GM23248 (cell line): ENCODE measurements at regions not wholly inside any gene's neighbourhood (a gene's known extent, or its start where the extent isn't known, plus 50 kb on each side); places are given as distances from the start of the nearest gene placed in this dataset.

Experiments used
- DNase-seq: peaks from one replicate; pipeline ENCODE4 v3.0.0-alpha.2; 2015
- H2AFZ ChIP-seq: fragments of 200-600 bp; sonication (generic); 2 replicates; pipeline ENCODE4 v1.6.1; 2016; ENCODE audit warnings: antibody characterized with exemption
- H3F3A ChIP-seq: fragments of 200-600 bp; sonication (generic); 2 replicates; pipeline ENCODE4 v1.6.1; 2016; ENCODE audit warnings: mild to moderate bottlenecking, antibody characterized with exemption, mixed run types; ENCODE audit not compliant: insufficient read depth
- H3K27ac ChIP-seq: fragments of 200-600 bp; sonication (generic); 2 replicates; pipeline ENCODE4 v1.5.1; 2016; ENCODE audit warnings: mild to moderate bottlenecking
- H3K27me3 ChIP-seq: fragments of 200-600 bp; sonication (generic); replicated peaks from 2 replicates; pipeline ENCODE4 v1.6.1; 2016; ENCODE audit warnings: mild to moderate bottlenecking; ENCODE audit not compliant: insufficient read depth
- H3K36me3 ChIP-seq: fragments of 200-600 bp; sonication (generic); 2 replicates; pipeline ENCODE4 v1.6.1; 2016; ENCODE audit warnings: low read depth, mild to moderate bottlenecking
- H3K4me1 ChIP-seq: fragments of 200-600 bp; sonication (generic); 2 replicates; pipeline ENCODE4 v1.6.1; 2016; ENCODE audit warnings: mild to moderate bottlenecking; ENCODE audit not compliant: insufficient read depth
- H3K4me2 ChIP-seq: fragments of 200-600 bp; sonication (generic); one replicate; pipeline ENCODE4 v1.6.1; 2016; ENCODE audit warnings: mild to moderate bottlenecking; ENCODE audit not compliant: unreplicated experiment
- H3K4me3 ChIP-seq: fragments of 200-600 bp; sonication (generic); 2 replicates; pipeline ENCODE4 v1.5.1; 2016; ENCODE audit warnings: mild to moderate bottlenecking
- H3K79me2 ChIP-seq: fragments of 200-600 bp; sonication (generic); 2 replicates; pipeline ENCODE4 v1.6.1; 2016; ENCODE audit warnings: mild to moderate bottlenecking; ENCODE audit not compliant: insufficient read depth
- H3K9ac ChIP-seq: fragments of 200-600 bp; sonication (generic); 2 replicates; pipeline ENCODE4 v1.6.1; 2016; ENCODE audit warnings: mild to moderate bottlenecking
- H3K9me2 ChIP-seq: fragments of 200-600 bp; sonication (generic); 2 replicates; pipeline ENCODE4 v1.6.1; 2016; ENCODE audit warnings: mixed run types, mild to moderate bottlenecking, moderate library complexity; ENCODE audit not compliant: insufficient read depth
- H3K9me3 ChIP-seq: fragments of 200-600 bp; sonication (generic); one replicate; pipeline ENCODE4 v1.6.1; 2017; ENCODE audit warnings: low read depth
- H4K20me1 ChIP-seq: fragments of 200-600 bp; sonication (generic); 2 replicates; pipeline ENCODE4 v1.6.0; 2016; ENCODE audit not compliant: insufficient read depth
- EZH2 ChIP-seq: fragments of 200-600 bp; sonication (generic); IDR thresholded peaks from 2 replicates; pipeline ENCODE4 v1.6.1; 2018; ENCODE audit warnings: antibody characterized with exemption, mild to moderate bottlenecking; ENCODE audit not compliant: insufficient read depth, poor library complexity, severe bottlenecking
- EZH2phosphoT487 ChIP-seq: fragments of 200-600 bp; sonication (generic); IDR thresholded peaks from 2 replicates; pipeline ENCODE4 v1.6.1; 2018; ENCODE audit warnings: antibody characterized with exemption, moderate library complexity, mild to moderate bottlenecking, low read depth; ENCODE audit not compliant: insufficient read depth
- WGBS, 2 experiments: methylation state at CpG; one replicate each; pipeline ENCODE4 v1.1.6; 2015 to 2017; ENCODE audit warnings: low lambda C conversion rate in 2 of 2, low coverage in 1 of 2; ENCODE audit errors: missing lambda C conversion rate in 2 of 2; 5-methylcytosine and 5-hydroxymethylcytosine counted together
- in situ Hi-C: fragments of 300-500 bp; cut with MboI; formaldehyde crosslinking; loops from 2 replicates; pipeline ENCODE4 v1.15.0; 2020

DNA sequence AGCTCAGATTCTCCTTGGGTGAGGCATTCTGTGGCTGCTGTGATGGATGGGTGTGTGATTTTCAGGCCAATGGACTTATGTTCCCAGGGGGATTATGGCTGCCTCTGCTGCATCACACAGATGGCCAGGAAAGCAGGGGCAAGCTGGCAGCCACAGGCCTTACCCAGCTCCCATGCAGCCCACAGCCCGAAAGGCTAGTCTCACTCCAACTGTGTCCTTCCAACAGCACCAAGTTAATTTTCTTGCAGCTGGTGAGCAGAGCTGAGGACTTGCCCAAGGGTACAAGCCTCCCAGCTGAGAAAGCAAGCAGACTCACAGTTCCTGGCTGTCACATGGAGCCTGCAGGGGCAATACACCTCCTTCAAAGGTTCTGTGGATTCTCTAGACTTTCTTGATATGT, 155.2 kb upstream of the KHDRBS2 start:
- no peaks in the 10 kb centered on the region for H3K4me1 ChIP-seq
- H3F3A ChIP-seq, result no peaks in the 10 kb centered on the region
- H3K36me3 ChIP-seq, result no peaks in the 10 kb centered on the region
- no peak overlapping the region for H2AFZ ChIP-seq
- no peak for TF ChIP-seq EZH2phosphoT487
- no peak for TF ChIP-seq EZH2
- H3K27ac ChIP-seq, result no peak overlapping the region
- no peak overlapping the region for H3K9ac ChIP-seq
- no peaks in the 10 kb centered on the region for H3K9me3 ChIP-seq
- WGBS, 2 experiments, result 0 to 9% methylated on average over 1 of the region's 1 CpG
- no peak overlapping the region for H3K4me2 ChIP-seq
- no peaks in the 10 kb centered on the region for H3K27me3 ChIP-seq
- no peak for DNase-seq
- H3K79me2 ChIP-seq, result no peaks in the 10 kb centered on the region
- no peaks in the 10 kb centered on the region for H3K9me2 ChIP-seq
- no peak overlapping the region for H3K4me3 ChIP-seq
- H4K20me1 ChIP-seq, result no peaks in the 10 kb centered on the region; the same call in 1 of the 2 replicates
- in situ Hi-C loops, result no loop called here

DNA sequence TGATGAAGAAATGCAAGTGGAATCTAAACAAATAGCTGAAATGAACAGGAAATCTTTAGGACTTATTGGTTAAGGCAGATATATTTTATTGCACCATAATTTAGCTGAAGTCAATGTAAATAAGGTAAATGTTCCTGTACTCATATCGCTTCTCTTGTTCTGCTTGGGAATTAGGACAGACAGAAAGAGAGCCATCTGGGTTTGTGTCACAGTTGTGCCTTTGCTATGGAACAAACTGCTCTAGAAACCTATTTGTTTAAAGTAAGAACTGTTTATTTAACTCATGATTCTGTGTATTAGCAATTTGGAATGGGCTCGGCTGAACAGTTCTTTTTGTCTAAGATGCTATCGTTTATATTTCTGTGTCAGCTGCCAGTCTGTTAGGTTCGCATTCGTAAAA, 143.8 kb upstream of the KHDRBS2 start:
- 47 to 52% methylated on average over 5 of the region's 5 CpGs for WGBS, 2 experiments
- H4K20me1 ChIP-seq, result no peaks in the 10 kb centered on the region
- no peaks in the 10 kb centered on the region for H3K79me2 ChIP-seq
- no peaks in the 10 kb centered on the region for H3K27me3 ChIP-seq
- H3K27ac ChIP-seq, result no peak overlapping the region
- no peak for DNase-seq
- no peak overlapping the region for H2AFZ ChIP-seq
- H3F3A ChIP-seq, result no peaks in the 10 kb centered on the region
- H3K36me3 ChIP-seq, result no peaks in the 10 kb centered on the region
- no peak overlapping the region for H3K4me3 ChIP-seq
- TF ChIP-seq EZH2, result no peak
- no peak for TF ChIP-seq EZH2phosphoT487
- H3K4me2 ChIP-seq, result no peak overlapping the region
- H3K9me2 ChIP-seq, result no peaks in the 10 kb centered on the region
- no peaks in the 10 kb centered on the region for H3K4me1 ChIP-seq
- no peaks in the 10 kb centered on the region for H3K9me3 ChIP-seq
- H3K9ac ChIP-seq, result no peak overlapping the region
- in situ Hi-C loops, result no loop called here

DNA sequence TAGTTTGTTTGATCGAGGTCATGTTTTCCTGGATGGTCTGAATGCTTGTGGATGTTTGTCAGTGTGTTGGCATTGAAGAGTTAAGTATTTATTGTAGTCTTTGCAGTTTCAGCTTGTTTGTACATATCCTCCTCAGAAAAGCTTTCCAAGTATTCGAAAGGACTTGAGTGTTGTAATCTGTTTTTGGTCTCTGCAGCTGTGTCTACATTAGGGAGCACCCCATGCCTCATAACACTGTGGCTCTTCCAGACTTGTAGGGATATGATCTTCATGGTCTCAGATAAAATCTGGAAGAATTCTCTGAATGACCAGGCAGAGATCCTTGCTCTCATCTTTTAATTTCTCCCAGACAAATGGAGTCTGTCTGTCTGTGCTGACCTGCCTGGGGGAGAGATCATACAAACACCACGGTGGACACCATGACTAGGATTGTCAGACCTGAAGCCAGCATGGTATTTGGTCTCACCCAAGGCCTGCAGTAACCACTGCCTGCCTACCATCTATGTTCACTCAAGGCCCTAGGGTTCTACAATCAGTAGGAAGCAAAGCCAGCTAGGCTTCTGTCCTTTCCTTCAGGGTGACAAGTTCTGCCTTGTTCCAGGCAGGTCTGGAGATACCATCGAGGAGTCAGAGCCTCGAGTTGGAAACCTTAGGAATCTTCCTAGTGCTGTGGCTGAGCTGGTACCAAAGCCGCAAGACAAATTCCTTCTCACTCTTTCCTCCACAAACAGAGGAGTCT, 114.7 kb upstream of the KHDRBS2 start:
- H3K79me2 ChIP-seq, result no peaks in the 10 kb centered on the region
- H3K4me3 ChIP-seq, result no peak overlapping the region
- H3K4me1 ChIP-seq, result no peaks in the 10 kb centered on the region
- no peaks in the 10 kb centered on the region for H3K36me3 ChIP-seq
- WGBS, 2 experiments, result 23 to 25% methylated on average over 6 of the region's 6 CpGs
- in situ Hi-C loops, result no loop called here
- no peak overlapping the region for H3K9ac ChIP-seq
- no peaks in the 10 kb centered on the region for H3F3A ChIP-seq
- H3K9me2 ChIP-seq, result no peaks in the 10 kb centered on the region
- no peak overlapping the region for H2AFZ ChIP-seq
- H3K9me3 ChIP-seq, result no peaks in the 10 kb centered on the region
- H4K20me1 ChIP-seq, result no peaks in the 10 kb centered on the region
- no peak overlapping the region for H3K27ac ChIP-seq
- no peak for TF ChIP-seq EZH2
- no peak for TF ChIP-seq EZH2phosphoT487
- H3K27me3 ChIP-seq, result no peaks in the 10 kb centered on the region
- no peak for DNase-seq
- no peak overlapping the region for H3K4me2 ChIP-seq

DNA sequence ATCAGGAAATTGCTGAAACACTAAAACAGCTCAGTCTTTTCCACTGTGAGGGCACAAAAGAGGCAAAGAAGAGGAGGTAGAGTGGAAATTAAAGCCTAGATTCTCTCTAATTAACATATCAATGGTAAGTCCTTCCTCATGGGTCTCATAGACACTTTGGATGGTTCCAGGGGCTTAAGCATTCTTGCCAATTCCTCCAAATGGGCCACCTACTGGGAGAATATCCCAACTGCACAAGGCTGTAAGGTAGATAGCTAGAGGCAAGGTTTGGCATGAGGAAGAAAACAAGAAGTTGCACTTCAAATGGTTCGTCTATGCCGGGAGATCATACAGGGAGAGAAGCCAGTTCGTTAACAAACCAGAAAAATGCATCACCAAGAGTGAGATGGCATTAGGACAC, 107.6 kb upstream of the KHDRBS2 start:
- H3K27me3 ChIP-seq, result no peaks in the 10 kb centered on the region
- no peak overlapping the region for H2AFZ ChIP-seq
- H3K9me2 ChIP-seq, result no peaks in the 10 kb centered on the region
- H3K4me1 ChIP-seq, result no peaks in the 10 kb centered on the region
- H3K79me2 ChIP-seq, result no peaks in the 10 kb centered on the region
- no peaks in the 10 kb centered on the region for H4K20me1 ChIP-seq
- in situ Hi-C loops, result no loop called here
- DNase-seq, result no peak
- H3K27ac ChIP-seq, result no peak overlapping the region
- no peak for TF ChIP-seq EZH2
- TF ChIP-seq EZH2phosphoT487, result no peak
- no peak overlapping the region for H3K4me2 ChIP-seq
- WGBS, 2 experiments, result 18 to 32% methylated on average over 3 of the region's 3 CpGs
- no peak overlapping the region for H3K9ac ChIP-seq
- H3K4me3 ChIP-seq, result no peak overlapping the region
- no peaks in the 10 kb centered on the region for H3K36me3 ChIP-seq
- H3K9me3 ChIP-seq, result no peaks in the 10 kb centered on the region
- no peaks in the 10 kb centered on the region for H3F3A ChIP-seq
